Mammary epithelial cell (primary cell): ENCODE measurements at regions not wholly inside any gene's neighbourhood (a gene's known extent, or its start where the extent isn't known, plus 50 kb on each side); places are given as distances from the start of the nearest gene placed in this dataset.

Experiments used
- EZH2 ChIP-seq: IDR thresholded peaks from 2 replicates; pipeline ENCODE4 v1.6.1; 2012; ENCODE audit warnings: low read length, inconsistent platforms, borderline replicate concordance
- TF ChIP-seq, protein P1 (sequence below), 2 donors: IDR thresholded peaks in 1 of 2; conservative IDR thresholded peaks in 1 of 2; 2 replicates each; pipeline ENCODE4 v1.5.1; 2011 to 2012; ENCODE audit warnings: inconsistent platforms in 2 of 2, low read length in 2 of 2, mild to moderate bottlenecking in 2 of 2, control low read depth in 1 of 2, low read depth in 1 of 2; ENCODE audit not compliant: insufficient read depth in 1 of 2; ENCODE audit errors: extremely low read depth in 1 of 2

DNA sequence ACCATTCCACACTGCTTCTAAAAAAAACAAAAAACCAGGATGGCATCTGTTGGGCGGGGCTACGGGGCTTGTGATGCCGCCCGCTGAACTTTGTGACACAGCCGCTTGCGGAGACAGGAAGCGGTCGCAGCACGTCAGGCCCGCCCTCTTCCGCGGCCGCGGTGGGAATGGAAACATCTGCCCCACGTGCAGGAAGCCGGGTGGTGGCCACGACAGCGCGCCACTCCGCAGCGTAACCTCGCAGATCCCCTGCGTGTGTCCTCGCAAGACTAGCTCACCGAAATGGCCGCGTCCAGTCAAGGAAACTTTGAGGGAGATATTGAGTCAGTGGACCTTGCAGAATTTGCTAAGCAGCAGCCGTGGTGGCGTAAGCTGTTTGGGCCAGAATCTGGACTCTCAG is 168.5 kb downstream of the SUCLG1 start:
- TF ChIP-seq, protein P1, sequence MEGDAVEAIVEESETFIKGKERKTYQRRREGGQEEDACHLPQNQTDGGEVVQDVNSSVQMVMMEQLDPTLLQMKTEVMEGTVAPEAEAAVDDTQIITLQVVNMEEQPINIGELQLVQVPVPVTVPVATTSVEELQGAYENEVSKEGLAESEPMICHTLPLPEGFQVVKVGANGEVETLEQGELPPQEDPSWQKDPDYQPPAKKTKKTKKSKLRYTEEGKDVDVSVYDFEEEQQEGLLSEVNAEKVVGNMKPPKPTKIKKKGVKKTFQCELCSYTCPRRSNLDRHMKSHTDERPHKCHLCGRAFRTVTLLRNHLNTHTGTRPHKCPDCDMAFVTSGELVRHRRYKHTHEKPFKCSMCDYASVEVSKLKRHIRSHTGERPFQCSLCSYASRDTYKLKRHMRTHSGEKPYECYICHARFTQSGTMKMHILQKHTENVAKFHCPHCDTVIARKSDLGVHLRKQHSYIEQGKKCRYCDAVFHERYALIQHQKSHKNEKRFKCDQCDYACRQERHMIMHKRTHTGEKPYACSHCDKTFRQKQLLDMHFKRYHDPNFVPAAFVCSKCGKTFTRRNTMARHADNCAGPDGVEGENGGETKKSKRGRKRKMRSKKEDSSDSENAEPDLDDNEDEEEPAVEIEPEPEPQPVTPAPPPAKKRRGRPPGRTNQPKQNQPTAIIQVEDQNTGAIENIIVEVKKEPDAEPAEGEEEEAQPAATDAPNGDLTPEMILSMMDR (conservative IDR thresholded peaks at IDR 0.05 in 1 of 2, IDR thresholded peaks at IDR 0.05 in 1 of 2; ENCODE audit: extremely low read depth in 1 of 2, insufficient read depth in 1 of 2, low read depth in 1 of 2, low read length in 2 of 2): no peak
- no peak for TF ChIP-seq EZH2
